ENCODE measurements at regions not wholly inside any gene's neighbourhood (a gene's known extent, or its start where the extent isn't known, plus 50 kb on each side); places are given as distances from the start of the nearest gene placed in this dataset.

DNA sequence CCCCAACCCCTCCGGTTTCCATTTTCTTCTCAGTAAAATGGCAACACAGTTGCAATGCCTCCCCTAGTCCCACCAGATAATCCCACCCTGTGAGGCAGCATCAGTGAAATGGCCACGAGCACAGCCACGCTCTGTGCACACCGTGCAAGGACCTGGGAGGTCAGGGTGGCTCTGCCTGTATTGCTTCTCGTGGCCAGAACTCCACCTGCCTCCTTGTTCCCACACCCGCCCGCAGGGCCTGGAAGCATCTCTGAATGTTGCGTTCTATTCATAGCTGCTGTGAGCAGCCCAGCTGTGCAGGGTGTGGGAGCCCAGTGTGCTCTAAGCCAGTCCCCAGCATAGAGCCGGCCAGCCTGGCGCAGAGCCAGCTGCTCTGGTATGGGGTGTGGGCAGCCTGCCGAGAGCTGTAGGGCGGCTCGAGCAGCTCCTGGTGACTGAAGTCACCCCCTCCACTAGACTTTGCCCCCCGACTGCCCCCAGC, 161.1 kb downstream of the DLL1 start:
- no peak for TF ChIP-seq POLR2A (IDR thresholded peaks at IDR 0.05)
- TF ChIP-seq, protein P1, sequence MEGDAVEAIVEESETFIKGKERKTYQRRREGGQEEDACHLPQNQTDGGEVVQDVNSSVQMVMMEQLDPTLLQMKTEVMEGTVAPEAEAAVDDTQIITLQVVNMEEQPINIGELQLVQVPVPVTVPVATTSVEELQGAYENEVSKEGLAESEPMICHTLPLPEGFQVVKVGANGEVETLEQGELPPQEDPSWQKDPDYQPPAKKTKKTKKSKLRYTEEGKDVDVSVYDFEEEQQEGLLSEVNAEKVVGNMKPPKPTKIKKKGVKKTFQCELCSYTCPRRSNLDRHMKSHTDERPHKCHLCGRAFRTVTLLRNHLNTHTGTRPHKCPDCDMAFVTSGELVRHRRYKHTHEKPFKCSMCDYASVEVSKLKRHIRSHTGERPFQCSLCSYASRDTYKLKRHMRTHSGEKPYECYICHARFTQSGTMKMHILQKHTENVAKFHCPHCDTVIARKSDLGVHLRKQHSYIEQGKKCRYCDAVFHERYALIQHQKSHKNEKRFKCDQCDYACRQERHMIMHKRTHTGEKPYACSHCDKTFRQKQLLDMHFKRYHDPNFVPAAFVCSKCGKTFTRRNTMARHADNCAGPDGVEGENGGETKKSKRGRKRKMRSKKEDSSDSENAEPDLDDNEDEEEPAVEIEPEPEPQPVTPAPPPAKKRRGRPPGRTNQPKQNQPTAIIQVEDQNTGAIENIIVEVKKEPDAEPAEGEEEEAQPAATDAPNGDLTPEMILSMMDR (IDR thresholded peaks at IDR 0.05) = no peak
